Esophagus squamous epithelium (tissue), 5 donors: ENCODE measurements at regions not wholly inside any gene's neighbourhood (a gene's known extent, or its start where the extent isn't known, plus 50 kb on each side); places are given as distances from the start of the nearest gene placed in this dataset.
"Not testable (repeated sequence)": the region's sequence is repeated elsewhere in the genome, so short reads cannot be mapped to it uniquely, and the experiment has no call there.

Experiments
- DNase-seq: peaks from one replicate; lab custom pipeline; 2025; lab: John Stamatoyannopoulos, UW
- H3K27ac ChIP-seq, 4 donors: fragments of 200-600 bp; sonication (generic); one replicate each; pipeline ENCODE4 v1.5.1; 2016 to 2019; ENCODE audit warnings: mild to moderate bottlenecking in 1 of 4
- H3K27me3 ChIP-seq, 4 donors: fragments of 200-600 bp; sonication (generic); 1 replicate in 3 of 4; 2 replicates in 1 of 4; pipeline versions ENCODE4 v1.5.1 to v1.6.0; 2017 to 2021; ENCODE audit warnings: antibody characterized with exemption in 1 of 4
- H3K36me3 ChIP-seq, 3 donors: fragments of 200-600 bp; sonication (generic); one replicate each; pipeline ENCODE4 v1.5.1; 2016 to 2019
- H3K4me1 ChIP-seq, 3 donors: fragments of 200-600 bp; sonication (generic); one replicate each; pipeline ENCODE4 v1.5.1; 2017 to 2019
- H3K4me3 ChIP-seq, 4 donors: fragments of 200-600 bp; sonication (generic); 1 replicate in 3 of 4; 2 replicates in 1 of 4; pipeline ENCODE4 v1.5.1; 2016 to 2019; ENCODE audit warnings: mild to moderate bottlenecking in 2 of 4, moderate library complexity in 1 of 4
- H3K9me3 ChIP-seq, 3 donors: fragments of 200-600 bp; sonication (generic); one replicate each; pipeline ENCODE4 v1.5.1; 2016 to 2019
- POLR2A ChIP-seq, 4 donors: fragments of 450-650 bp; IDR thresholded peaks; one replicate each; pipeline ENCODE4 v1.6.1; 2017; ENCODE audit warnings: antibody characterized with exemption in 4 of 4, mild to moderate bottlenecking in 4 of 4, moderate library complexity in 3 of 4
- WGBS, 2 donors: methylation state at CpG; one replicate each; pipeline ENCODE4 v1.1.5; 2018; 5-methylcytosine and 5-hydroxymethylcytosine counted together
- intact Hi-C: fragments of 100-400 bp; cut with DNase I; formaldehyde crosslinking; loops from one replicate; pipeline ENCODE4 v1.15.0; 2022
- TF ChIP-seq, protein P1 (sequence below), 6 experiments: fragments of 450-650 bp in 4 of 6; fragments of 200-600 bp in 2 of 6; sonication (generic) in 2 of 6; IDR thresholded peaks; one replicate each; pipeline ENCODE4 v1.5.1; 2016 to 2019; ENCODE audit warnings: antibody characterized with exemption in 6 of 6, mild to moderate bottlenecking in 4 of 6, moderate library complexity in 4 of 6
- donor health status: DM: yes; HTN: yes; CAD: no.

GRCh38 chr3:76310667-76311066, 525.3 kb upstream of the ZNF717 start:
- WGBS, 2 donors = 61 to 70% methylated on average over 7 of the region's 7 CpGs
- H3K4me1 ChIP-seq = no peaks in the 10 kb centered on the region
- no peak overlapping the region for H3K4me3 ChIP-seq
- H3K27ac ChIP-seq = peak overlapping the region in 1 of 4 donors; percentile 21
- DNase-seq = no peak
- H3K27me3 ChIP-seq = no peaks in the 10 kb centered on the region
- peaks cover 0 to 1% (median 0%) of the 10 kb centered on the region in 3 donors for H3K9me3 ChIP-seq
- intact Hi-C loops = no loop called here
- TF ChIP-seq, protein P1, sequence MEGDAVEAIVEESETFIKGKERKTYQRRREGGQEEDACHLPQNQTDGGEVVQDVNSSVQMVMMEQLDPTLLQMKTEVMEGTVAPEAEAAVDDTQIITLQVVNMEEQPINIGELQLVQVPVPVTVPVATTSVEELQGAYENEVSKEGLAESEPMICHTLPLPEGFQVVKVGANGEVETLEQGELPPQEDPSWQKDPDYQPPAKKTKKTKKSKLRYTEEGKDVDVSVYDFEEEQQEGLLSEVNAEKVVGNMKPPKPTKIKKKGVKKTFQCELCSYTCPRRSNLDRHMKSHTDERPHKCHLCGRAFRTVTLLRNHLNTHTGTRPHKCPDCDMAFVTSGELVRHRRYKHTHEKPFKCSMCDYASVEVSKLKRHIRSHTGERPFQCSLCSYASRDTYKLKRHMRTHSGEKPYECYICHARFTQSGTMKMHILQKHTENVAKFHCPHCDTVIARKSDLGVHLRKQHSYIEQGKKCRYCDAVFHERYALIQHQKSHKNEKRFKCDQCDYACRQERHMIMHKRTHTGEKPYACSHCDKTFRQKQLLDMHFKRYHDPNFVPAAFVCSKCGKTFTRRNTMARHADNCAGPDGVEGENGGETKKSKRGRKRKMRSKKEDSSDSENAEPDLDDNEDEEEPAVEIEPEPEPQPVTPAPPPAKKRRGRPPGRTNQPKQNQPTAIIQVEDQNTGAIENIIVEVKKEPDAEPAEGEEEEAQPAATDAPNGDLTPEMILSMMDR (IDR thresholded peaks at IDR 0.05) = no peak
- TF ChIP-seq POLR2A (IDR thresholded peaks at IDR 0.05) = no peak
- H3K36me3 ChIP-seq = no peaks in the 10 kb centered on the region

- no peak for DNase-seq
- 31% methylated on average over 4 of the region's 4 CpGs for WGBS, 2 donors
These were observed 526.6 kb upstream of the ZNF717 start for GRCh38 chr3:76311941-76312340.

DNA sequence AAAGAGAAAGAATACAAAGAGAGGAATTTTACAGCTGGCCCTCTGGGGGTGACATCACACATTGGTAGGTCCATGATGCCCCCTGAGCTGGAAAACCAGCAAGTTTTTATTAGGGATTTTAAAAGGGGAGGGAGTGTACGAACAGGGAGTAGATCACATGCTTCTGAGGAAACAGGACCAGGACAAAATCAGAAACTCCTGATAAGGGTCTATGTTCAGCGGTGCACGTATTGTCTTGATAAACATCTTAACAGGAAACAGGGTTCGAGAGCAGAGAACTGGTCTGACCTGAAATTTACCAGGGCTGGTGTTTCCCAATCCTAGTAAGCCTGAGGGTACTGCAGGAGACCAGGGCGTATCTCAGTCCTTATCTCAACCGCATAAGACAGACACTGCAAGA, 530.6 kb upstream of the ZNF717 start:
- H3K36me3 ChIP-seq, H3K27ac ChIP-seq, H3K4me3 ChIP-seq, intact Hi-C loops, H3K9me3 ChIP-seq, DNase-seq, H3K27me3 ChIP-seq, H3K4me1 ChIP-seq: not testable (repeated sequence)
- WGBS, 2 donors = 81 to 83% methylated on average over 6 of the region's 6 CpGs

More at GRCh38 chr3:76311941-76312340, 526.6 kb upstream of the ZNF717 start:
- H3K4me1 ChIP-seq = no peaks in the 10 kb centered on the region
- H3K36me3 ChIP-seq = no peaks in the 10 kb centered on the region
- no peak overlapping the region for H3K4me3 ChIP-seq
- H3K27ac ChIP-seq = no peak overlapping the region
- intact Hi-C loops = no loop called here
- TF ChIP-seq, protein P1 (IDR thresholded peaks at IDR 0.05) = no peak
- TF ChIP-seq POLR2A (IDR thresholded peaks at IDR 0.05) = no peak
- no peaks in the 10 kb centered on the region for H3K27me3 ChIP-seq
- peaks cover 0 to 4% (median 0%) of the 10 kb centered on the region in 3 donors for H3K9me3 ChIP-seq

DNA sequence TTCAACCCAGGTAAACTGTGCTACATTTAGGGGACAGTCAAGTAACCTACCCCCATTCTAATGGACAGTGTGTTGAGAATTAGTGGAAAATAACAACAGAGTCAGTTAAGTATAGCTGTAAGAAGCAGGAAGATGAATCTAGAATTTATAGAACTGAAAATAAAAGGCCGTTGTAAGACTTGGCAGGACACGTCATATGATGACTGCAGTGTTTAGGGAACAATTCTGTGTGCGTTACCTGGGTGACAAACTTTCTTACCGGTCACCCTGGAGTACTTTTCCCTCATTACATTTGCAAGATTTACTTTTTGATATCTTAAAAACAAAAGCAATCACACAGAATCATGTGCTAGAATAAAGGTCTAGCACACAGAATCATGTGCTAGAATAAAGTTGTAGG, 536.3 kb upstream of the ZNF717 start:
- H3K27me3 ChIP-seq = no peaks in the 10 kb centered on the region
- no peak for DNase-seq
- no peaks in the 10 kb centered on the region for H3K4me1 ChIP-seq
- no peaks in the 10 kb centered on the region for H3K9me3 ChIP-seq
- TF ChIP-seq, protein P1 (IDR thresholded peaks at IDR 0.05) = no peak
- no peak for TF ChIP-seq POLR2A (IDR thresholded peaks at IDR 0.05)
- intact Hi-C loops = no loop called here
- WGBS, 2 donors = 62% methylated on average over 4 of the region's 4 CpGs
- H3K36me3 ChIP-seq = no peaks in the 10 kb centered on the region
- no peak overlapping the region for H3K4me3 ChIP-seq
- no peak overlapping the region for H3K27ac ChIP-seq

GRCh38 chr3:76324101-76324500, 538.8 kb upstream of the ZNF717 start:
- DNase-seq = no peak
- intact Hi-C loops = no loop called here
- Histone ChIP-seq H3K27ac (no peak overlapping the region), H3K27me3 (no peaks in the 10 kb centered on the region), H3K36me3 (no peaks in the 10 kb centered on the region), H3K4me1 (no peaks in the 10 kb centered on the region), H3K9me3 (no peaks in the 10 kb centered on the region), H3K4me3 (no peak overlapping the region)
- TF ChIP-seq, protein P1 (IDR thresholded peaks at IDR 0.05) = no peak
- no peak for TF ChIP-seq POLR2A (IDR thresholded peaks at IDR 0.05)
- WGBS, 2 donors = 64 to 70% methylated on average over 4 of the region's 4 CpGs

DNA sequence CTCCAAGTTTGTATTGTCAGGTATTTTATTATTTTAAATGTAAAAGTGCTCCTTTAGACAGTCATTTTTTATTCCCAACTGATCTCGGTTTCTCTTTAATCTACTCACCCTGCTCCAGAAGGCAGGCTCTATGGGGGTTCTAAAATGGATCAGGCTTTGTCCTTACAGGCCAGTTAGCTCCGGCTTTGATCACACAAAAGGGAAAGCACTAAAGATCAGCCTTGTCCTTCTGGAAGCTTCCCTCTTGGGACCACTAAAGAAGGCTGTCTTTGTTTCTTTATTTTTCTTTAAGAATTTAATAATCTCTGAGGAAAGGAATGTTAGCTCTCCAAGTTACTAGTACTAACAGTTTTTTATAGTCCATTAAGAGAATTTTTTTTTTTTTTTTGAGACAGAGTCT, 560.5 kb upstream of the ZNF717 start:
- Histone ChIP-seq H3K4me3 (no peak overlapping the region), H3K27me3 (no peaks in the 10 kb centered on the region), H3K4me1 (no peaks in the 10 kb centered on the region), H3K9me3 (no peaks in the 10 kb centered on the region), H3K27ac (no peak overlapping the region), H3K36me3 (no peaks in the 10 kb centered on the region)
- DNase-seq = no peak
- WGBS, 2 donors = 50 to 55% methylated on average over 2 of the region's 2 CpGs
- TF ChIP-seq, protein P1 (IDR thresholded peaks at IDR 0.05) = no peak
- TF ChIP-seq POLR2A (IDR thresholded peaks at IDR 0.05) = no peak
- intact Hi-C loops = no loop called here
